GM23338 (cell line): ENCODE measurements at regions not wholly inside any gene's neighbourhood (a gene's known extent, or its start where the extent isn't known, plus 50 kb on each side); places are given as distances from the start of the nearest gene placed in this dataset.

ENCODE experiments used
- CREB1 ChIP-seq: fragments of 250-450 bp; sonication (Bioruptor Pico); IDR thresholded peaks from 2 replicates; pipeline ENCODE4 v1.5.0; 2020; ENCODE audit warnings: low read depth, mild to moderate bottlenecking, moderate library complexity
- EZH2 ChIP-seq: fragments of 200-600 bp; sonication (generic); IDR thresholded peaks from one replicate; pipeline ENCODE4 v1.8.0; 2017; ENCODE audit warnings: antibody characterized with exemption, mild to moderate bottlenecking, low read depth; ENCODE audit not compliant: unreplicated experiment
- EZH2phosphoT487 ChIP-seq: fragments of 200-600 bp; sonication (generic); IDR thresholded peaks from one replicate; pipeline ENCODE4 v1.8.1; 2018; ENCODE audit warnings: antibody characterized with exemption; ENCODE audit not compliant: unreplicated experiment
- NANOG ChIP-seq: IDR thresholded peaks from 2 replicates; pipeline ENCODE4 v1.6.1; 2016; ENCODE audit warnings: antibody characterized with exemption, borderline replicate concordance
- POLR2AphosphoS5 ChIP-seq: IDR thresholded peaks from 2 replicates; pipeline ENCODE4 v1.6.1; 2016; ENCODE audit warnings: antibody characterized with exemption, low read depth
- TF ChIP-seq, protein P1 (sequence below), 2 experiments: fragments of 200-600 bp in 1 of 2; sonication (generic) in 1 of 2; conservative IDR thresholded peaks; 2 replicates each; pipeline versions ENCODE4 v1.5.1 to v1.6.1; 2016 to 2017; ENCODE audit warnings: antibody characterized with exemption in 2 of 2, low read depth in 2 of 2, mild to moderate bottlenecking in 2 of 2, moderate library complexity in 1 of 2

DNA sequence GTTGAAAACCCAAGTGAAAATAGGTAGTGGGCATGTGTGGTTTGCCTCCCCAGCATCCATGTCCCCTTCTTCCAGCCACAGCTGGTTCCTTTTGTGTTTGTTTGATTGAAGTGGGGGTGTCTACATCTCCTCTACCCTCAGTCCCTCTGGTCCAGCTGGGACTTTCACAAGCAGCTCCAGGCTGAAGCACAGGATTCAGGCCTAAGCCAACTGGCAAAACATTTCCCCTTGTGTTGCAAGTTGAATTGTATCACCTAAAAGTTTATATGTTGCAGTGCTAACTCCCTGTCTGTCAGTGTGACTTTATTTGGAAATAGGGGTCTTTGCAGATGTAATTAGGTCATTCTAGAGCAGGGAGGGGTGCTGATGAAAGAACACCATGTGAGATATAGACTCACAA, 205.9 kb upstream of the ASIC2 start:
- TF ChIP-seq POLR2AphosphoS5 (no peak), NANOG (no peak), EZH2 (no peak), CREB1 (CRISPR knock-in tag) (no peak), EZH2phosphoT487 (no peak)
- TF ChIP-seq, protein P1, sequence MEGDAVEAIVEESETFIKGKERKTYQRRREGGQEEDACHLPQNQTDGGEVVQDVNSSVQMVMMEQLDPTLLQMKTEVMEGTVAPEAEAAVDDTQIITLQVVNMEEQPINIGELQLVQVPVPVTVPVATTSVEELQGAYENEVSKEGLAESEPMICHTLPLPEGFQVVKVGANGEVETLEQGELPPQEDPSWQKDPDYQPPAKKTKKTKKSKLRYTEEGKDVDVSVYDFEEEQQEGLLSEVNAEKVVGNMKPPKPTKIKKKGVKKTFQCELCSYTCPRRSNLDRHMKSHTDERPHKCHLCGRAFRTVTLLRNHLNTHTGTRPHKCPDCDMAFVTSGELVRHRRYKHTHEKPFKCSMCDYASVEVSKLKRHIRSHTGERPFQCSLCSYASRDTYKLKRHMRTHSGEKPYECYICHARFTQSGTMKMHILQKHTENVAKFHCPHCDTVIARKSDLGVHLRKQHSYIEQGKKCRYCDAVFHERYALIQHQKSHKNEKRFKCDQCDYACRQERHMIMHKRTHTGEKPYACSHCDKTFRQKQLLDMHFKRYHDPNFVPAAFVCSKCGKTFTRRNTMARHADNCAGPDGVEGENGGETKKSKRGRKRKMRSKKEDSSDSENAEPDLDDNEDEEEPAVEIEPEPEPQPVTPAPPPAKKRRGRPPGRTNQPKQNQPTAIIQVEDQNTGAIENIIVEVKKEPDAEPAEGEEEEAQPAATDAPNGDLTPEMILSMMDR (conservative IDR thresholded peaks at IDR 0.05; ENCODE audit: low read depth in 2 of 2) = no peak
